Stimulated activated naive CD8-positive, alpha-beta T cell treated with anti-CD3 and anti-CD28 coated beads, Interleukin-15, Interleukin-2, amounts not matched to agents 100 ng/mL and 50 ng/mL, for 24 hours (primary cell): ENCODE measurements at regions not wholly inside any gene's neighbourhood (a gene's known extent, or its start where the extent isn't known, plus 50 kb on each side); places are given as distances from the start of the nearest gene placed in this dataset.

Experiments
- H3K27ac Mint-ChIP-seq: one replicate; pipeline ENCODE4 v1.8.0; 2021; ENCODE audit warnings: mild to moderate bottlenecking, mixed read lengths
- H3K27me3 Mint-ChIP-seq: one replicate; pipeline ENCODE4 v1.8.0; 2021; ENCODE audit warnings: mixed read lengths
- H3K36me3 Mint-ChIP-seq: one replicate; pipeline ENCODE4 v1.8.0; 2021; ENCODE audit warnings: low read depth, mixed read lengths
- H3K4me1 Mint-ChIP-seq: one replicate; pipeline ENCODE4 v1.8.0; 2021; ENCODE audit warnings: low read depth, mixed read lengths
- H3K4me3 Mint-ChIP-seq: one replicate; pipeline ENCODE4 v1.8.0; 2021; ENCODE audit warnings: mild to moderate bottlenecking, mixed read lengths
- H3K9me3 Mint-ChIP-seq: one replicate; pipeline ENCODE4 v1.8.0; 2021; ENCODE audit warnings: mixed read lengths

- no peaks in the 10 kb centered on the region for H3K27me3 Mint-ChIP-seq
- H3K4me1 Mint-ChIP-seq = peaks cover 24% of the 10 kb centered on the region
- no peak overlapping the region for H3K4me3 Mint-ChIP-seq
- no peaks in the 10 kb centered on the region for H3K9me3 Mint-ChIP-seq
- H3K36me3 Mint-ChIP-seq = no peaks in the 10 kb centered on the region
- H3K27ac Mint-ChIP-seq = no peak overlapping the region
Observed at GRCh38 chrX:39576041-39576872, 521.5 kb downstream of the BCOR start.

- H3K4me3 Mint-ChIP-seq = no peak overlapping the region
- no peaks in the 10 kb centered on the region for H3K36me3 Mint-ChIP-seq
- no peak overlapping the region for H3K27ac Mint-ChIP-seq
Observed at GRCh38 chrX:39577206-39577984, 520.4 kb downstream of the BCOR start.

GRCh38 chrX:39577985-39578869 is 519.5 kb downstream of the BCOR start:
- Mint-ChIP-seq H3K4me3 (peak overlapping the region; percentile 55), H3K36me3 (no peaks in the 10 kb centered on the region), H3K27ac (no peak overlapping the region), H3K4me1 (peaks cover 24% of the 10 kb centered on the region), H3K9me3 (no peaks in the 10 kb centered on the region), H3K27me3 (no peaks in the 10 kb centered on the region)

More at GRCh38 chrX:39577206-39577984, 520.4 kb downstream of the BCOR start:
- Mint-ChIP-seq H3K9me3 (no peaks in the 10 kb centered on the region), H3K27me3 (no peaks in the 10 kb centered on the region), H3K4me1 (peaks cover 24% of the 10 kb centered on the region)

- H3K36me3 Mint-ChIP-seq = no peaks in the 10 kb centered on the region
Observed at GRCh38 chrX:39580043-39580442, 517.7 kb downstream of the BCOR start.

GRCh38 chrX:39581411-39581810 is 516.3 kb downstream of the BCOR start:
- no peak overlapping the region for H3K4me3 Mint-ChIP-seq
- H3K27ac Mint-ChIP-seq = no peak overlapping the region
- no peaks in the 10 kb centered on the region for H3K36me3 Mint-ChIP-seq
- no peaks in the 10 kb centered on the region for H3K27me3 Mint-ChIP-seq
- H3K4me1 Mint-ChIP-seq = peaks cover 24% of the 10 kb centered on the region
- H3K9me3 Mint-ChIP-seq = no peaks in the 10 kb centered on the region

More at GRCh38 chrX:39580043-39580442, 517.7 kb downstream of the BCOR start:
- Mint-ChIP-seq H3K9me3 (no peaks in the 10 kb centered on the region), H3K27ac (no peak overlapping the region), H3K27me3 (no peaks in the 10 kb centered on the region), H3K4me3 (no peak overlapping the region), H3K4me1 (peaks cover 24% of the 10 kb centered on the region)

- Mint-ChIP-seq H3K9me3 (no peaks in the 10 kb centered on the region), H3K27me3 (no peaks in the 10 kb centered on the region), H3K4me1 (peaks cover 24% of the 10 kb centered on the region), H3K36me3 (no peaks in the 10 kb centered on the region), H3K27ac (no peak overlapping the region), H3K4me3 (no peak overlapping the region)
Observed at GRCh38 chrX:39582091-39582490, 515.7 kb downstream of the BCOR start.

GRCh38 chrX:39582976-39583375 is 514.8 kb downstream of the BCOR start:
- Mint-ChIP-seq H3K27me3 (no peaks in the 10 kb centered on the region), H3K9me3 (no peaks in the 10 kb centered on the region), H3K27ac (no peak overlapping the region), H3K4me3 (no peak overlapping the region), H3K4me1 (peaks cover 16% of the 10 kb centered on the region), H3K36me3 (no peaks in the 10 kb centered on the region)

GRCh38 chrX:39585808-39586207 is 511.9 kb downstream of the BCOR start:
- Mint-ChIP-seq H3K27me3 (no peaks in the 10 kb centered on the region), H3K27ac (no peak overlapping the region), H3K36me3 (no peaks in the 10 kb centered on the region), H3K4me3 (no peak overlapping the region), H3K9me3 (no peaks in the 10 kb centered on the region), H3K4me1 (no peaks in the 10 kb centered on the region)

GRCh38 chrX:39586359-39586758 is 511.4 kb downstream of the BCOR start:
- H3K9me3 Mint-ChIP-seq = no peaks in the 10 kb centered on the region
- no peaks in the 10 kb centered on the region for H3K36me3 Mint-ChIP-seq
- H3K4me1 Mint-ChIP-seq = no peaks in the 10 kb centered on the region
- no peak overlapping the region for H3K27ac Mint-ChIP-seq
- H3K27me3 Mint-ChIP-seq = no peaks in the 10 kb centered on the region
- H3K4me3 Mint-ChIP-seq = no peak overlapping the region

GRCh38 chrX:39591099-39591498 is 506.7 kb downstream of the BCOR start:
- Mint-ChIP-seq H3K4me1 (peaks cover 10% of the 10 kb centered on the region), H3K27ac (no peak overlapping the region), H3K27me3 (no peaks in the 10 kb centered on the region), H3K9me3 (no peaks in the 10 kb centered on the region), H3K4me3 (no peak overlapping the region), H3K36me3 (no peaks in the 10 kb centered on the region)

GRCh38 chrX:39592776-39593175 is 505.0 kb downstream of the BCOR start:
- Mint-ChIP-seq H3K27ac (no peak overlapping the region), H3K4me3 (no peak overlapping the region), H3K9me3 (no peaks in the 10 kb centered on the region), H3K4me1 (peaks cover 22% of the 10 kb centered on the region), H3K36me3 (no peaks in the 10 kb centered on the region), H3K27me3 (no peaks in the 10 kb centered on the region)

- H3K36me3 Mint-ChIP-seq = no peaks in the 10 kb centered on the region
- H3K27me3 Mint-ChIP-seq = no peaks in the 10 kb centered on the region
- peaks cover 32% of the 10 kb centered on the region for H3K4me1 Mint-ChIP-seq
Observed at GRCh38 chrX:39595977-39596376, 501.8 kb downstream of the BCOR start.

GRCh38 chrX:39596437-39596836 is 501.3 kb downstream of the BCOR start:
- H3K4me1 Mint-ChIP-seq = peaks cover 32% of the 10 kb centered on the region
- H3K36me3 Mint-ChIP-seq = no peaks in the 10 kb centered on the region
- H3K9me3 Mint-ChIP-seq = no peaks in the 10 kb centered on the region
- peak overlapping the region; percentile 48 for H3K27ac Mint-ChIP-seq
- H3K27me3 Mint-ChIP-seq = no peaks in the 10 kb centered on the region
- no peak overlapping the region for H3K4me3 Mint-ChIP-seq

More at GRCh38 chrX:39595977-39596376, 501.8 kb downstream of the BCOR start:
- H3K9me3 Mint-ChIP-seq = no peaks in the 10 kb centered on the region
- H3K4me3 Mint-ChIP-seq = no peak overlapping the region
- H3K27ac Mint-ChIP-seq = peak overlapping the region; percentile 48

- no peaks in the 10 kb centered on the region for H3K9me3 Mint-ChIP-seq
- H3K4me1 Mint-ChIP-seq = peaks cover 32% of the 10 kb centered on the region
- no peak overlapping the region for H3K27ac Mint-ChIP-seq
- no peak overlapping the region for H3K4me3 Mint-ChIP-seq
- H3K27me3 Mint-ChIP-seq = no peaks in the 10 kb centered on the region
- H3K36me3 Mint-ChIP-seq = no peaks in the 10 kb centered on the region
Observed at GRCh38 chrX:39599339-39599738, 498.4 kb downstream of the BCOR start.
